Activated CD8-positive, alpha-beta memory T cell treated with anti-CD3 and anti-CD28 coated beads for 24 hours (primary cell): ENCODE measurements at regions not wholly inside any gene's neighbourhood (a gene's known extent, or its start where the extent isn't known, plus 50 kb on each side); places are given as distances from the start of the nearest gene placed in this dataset.

ENCODE experiments used
- DNase-seq: peaks from one replicate; pipeline ENCODE4 v3.0.0-alpha.2; 2020

GRCh38 chr5:104739905-104740304 is 1177.3 kb upstream of the NUDT12 start:
- DNase-seq: no peak

DNA sequence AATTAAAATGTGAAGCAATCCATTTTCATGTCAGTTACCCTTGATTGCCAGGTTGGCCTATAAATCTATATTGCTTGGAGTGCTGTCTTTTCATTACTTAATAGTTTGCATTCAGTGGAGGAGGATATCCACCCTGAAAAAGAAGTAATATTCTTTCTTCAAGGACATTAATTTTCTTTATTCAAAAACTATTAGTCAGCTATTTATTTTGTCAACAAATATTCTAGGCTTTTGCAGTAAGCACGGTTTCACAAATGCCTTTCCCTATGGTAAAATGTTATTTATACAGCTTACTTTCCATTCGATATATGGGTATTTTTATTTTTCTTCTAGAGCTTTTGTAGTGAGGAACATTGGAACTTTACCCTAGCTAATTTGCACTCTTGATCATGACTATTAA is 1176.9 kb upstream of the NUDT12 start:
- DNase-seq: no peak

DNA sequence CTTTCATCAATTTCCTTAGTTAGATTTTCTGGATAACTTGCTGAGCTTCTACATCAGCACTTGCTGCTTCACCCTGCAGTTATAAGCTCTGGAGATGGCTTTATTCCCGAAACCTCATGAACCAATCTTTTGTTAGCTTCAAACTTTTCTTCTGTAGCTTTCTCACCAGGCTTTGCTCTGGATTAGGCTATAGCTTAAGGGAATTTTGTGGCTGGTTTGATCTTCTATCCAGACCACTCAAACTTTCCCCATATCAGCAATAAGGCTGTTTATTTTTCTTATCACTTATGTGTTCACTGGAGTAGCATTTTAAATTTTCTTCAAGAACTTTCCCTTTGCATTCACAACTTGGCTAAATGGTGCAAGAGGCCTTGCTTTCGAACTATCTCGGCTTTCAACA is 1173.5 kb upstream of the NUDT12 start:
- DNase-seq: no peak

- no peak for DNase-seq
Observed at GRCh38 chr5:104734046-104734445, 1171.5 kb upstream of the NUDT12 start.

- no peak for DNase-seq
Observed at GRCh38 chr5:104733063-104733669, 1170.6 kb upstream of the NUDT12 start.

DNA sequence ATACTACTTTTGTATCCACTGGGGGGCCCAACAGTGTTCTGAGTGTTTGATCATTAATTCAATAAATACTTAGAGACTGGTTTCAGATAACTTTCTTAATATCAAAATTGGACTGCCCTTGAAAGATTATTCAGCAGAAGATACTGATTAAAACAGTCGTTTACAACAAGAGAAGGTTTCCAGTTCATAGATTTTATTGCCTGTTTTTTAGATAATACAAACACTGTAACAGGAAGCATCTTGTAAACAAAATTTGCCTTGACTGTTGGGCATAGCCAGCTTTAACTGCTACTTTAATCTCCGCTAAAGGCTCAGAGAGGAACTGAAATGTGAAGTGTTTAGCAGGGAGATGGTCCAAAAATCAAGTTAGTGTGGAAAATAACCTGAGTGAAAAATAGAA is 1168.7 kb upstream of the NUDT12 start:
- DNase-seq: no peak

DNA sequence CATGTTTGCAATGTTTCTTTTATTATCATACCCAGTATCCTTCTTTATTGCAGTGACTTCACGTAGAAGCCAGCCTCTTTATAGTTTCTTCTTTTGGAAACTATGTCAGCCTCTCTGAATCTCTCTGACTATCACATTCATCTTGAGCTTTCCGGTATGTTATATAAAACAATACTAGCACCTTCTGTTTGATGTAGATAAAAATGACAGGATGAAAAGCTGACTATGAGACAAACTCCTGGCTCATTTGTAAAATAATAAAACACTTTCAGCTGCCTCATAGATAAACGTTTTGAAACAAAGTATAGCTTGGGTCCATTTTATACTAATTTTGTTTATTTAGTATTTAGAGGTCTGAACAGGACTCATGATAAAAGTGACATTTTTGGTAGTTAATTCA is 1145.4 kb upstream of the NUDT12 start:
- DNase-seq: no peak

- no peak for DNase-seq
Observed at GRCh38 chr5:104706600-104706999, 1144.0 kb upstream of the NUDT12 start.

DNA sequence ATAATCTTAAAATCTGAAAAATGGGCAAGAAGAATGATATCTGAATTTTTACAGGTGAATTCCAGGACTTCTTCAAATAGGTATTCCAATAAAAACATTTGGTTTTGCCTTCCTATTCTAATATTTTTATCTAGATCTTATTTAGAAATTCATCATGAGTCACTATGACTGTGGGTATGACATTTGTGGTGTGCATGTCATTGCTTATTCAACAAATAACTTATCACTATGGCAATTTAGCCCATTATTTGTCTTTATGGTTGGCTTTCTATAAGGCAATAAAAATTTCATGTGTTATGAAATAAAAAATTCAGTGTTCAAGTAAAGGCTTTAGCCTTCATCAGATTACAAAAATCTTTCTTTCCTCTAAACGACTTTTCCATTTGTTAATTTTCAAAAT is 1139.6 kb upstream of the NUDT12 start:
- DNase-seq: no peak

GRCh38 chr5:104699438-104699837 is 1136.8 kb upstream of the NUDT12 start:
- no peak for DNase-seq

- no peak for DNase-seq
Observed at GRCh38 chr5:104661256-104661655, 1098.7 kb upstream of the NUDT12 start.

- no peak for DNase-seq
Observed at GRCh38 chr5:104659497-104659896, 1096.9 kb upstream of the NUDT12 start.

DNA sequence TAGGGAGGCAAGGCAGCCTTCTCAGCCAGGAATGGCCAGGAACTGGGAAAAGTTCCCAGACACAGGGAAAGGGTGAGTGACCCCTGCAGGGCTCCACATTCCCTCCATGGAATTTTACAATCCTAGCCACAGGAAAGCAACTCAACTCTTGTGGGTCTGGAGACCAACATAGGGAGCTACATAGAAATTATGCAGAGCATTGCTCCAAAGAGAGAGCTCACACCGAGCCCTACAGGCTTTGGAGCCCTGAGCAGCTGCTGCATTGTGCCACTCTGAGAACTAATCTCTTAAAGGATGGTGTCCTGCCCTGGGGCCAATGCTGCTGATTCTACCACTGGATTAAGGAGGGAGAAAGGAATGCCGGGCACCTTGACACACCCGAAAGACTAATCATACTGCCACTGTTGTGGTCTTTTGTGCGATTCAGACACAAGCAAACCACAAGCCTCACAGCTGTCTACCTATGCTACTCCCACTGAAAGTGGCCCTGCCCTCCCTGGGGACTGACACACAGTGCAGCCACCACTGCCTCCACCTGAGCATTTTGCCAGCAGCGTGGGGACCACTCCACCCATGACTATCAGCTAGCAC is 1089.8 kb upstream of the NUDT12 start:
- DNase-seq: no peak

- DNase-seq: no peak
Observed at GRCh38 chr5:104650313-104651055, 1087.9 kb upstream of the NUDT12 start.

GRCh38 chr5:104646416-104646815 is 1083.8 kb upstream of the NUDT12 start:
- DNase-seq: no peak

- DNase-seq: no peak
Observed at GRCh38 chr5:104643320-104643719, 1080.7 kb upstream of the NUDT12 start.

- DNase-seq: no peak
Observed at GRCh38 chr5:104635227-104635626, 1072.6 kb upstream of the NUDT12 start.

DNA sequence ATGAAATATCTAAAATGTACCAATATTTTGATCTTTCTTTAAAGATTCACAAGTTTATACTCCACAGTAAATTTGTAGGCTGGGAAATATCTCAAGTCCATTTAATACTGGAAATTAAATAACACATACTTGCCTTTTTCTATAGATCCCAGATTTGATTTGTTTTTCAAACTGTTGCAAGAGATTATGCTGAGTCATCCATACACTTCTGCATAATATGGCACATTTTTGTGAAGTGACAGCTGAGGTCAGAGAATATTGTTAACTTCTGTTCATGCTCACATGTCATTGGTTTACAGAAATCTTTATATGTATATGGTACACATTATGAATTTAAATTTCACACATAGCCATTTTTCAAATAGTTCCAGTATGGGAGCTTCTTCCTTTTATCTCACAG is 1066.3 kb upstream of the NUDT12 start:
- DNase-seq: no peak

DNA sequence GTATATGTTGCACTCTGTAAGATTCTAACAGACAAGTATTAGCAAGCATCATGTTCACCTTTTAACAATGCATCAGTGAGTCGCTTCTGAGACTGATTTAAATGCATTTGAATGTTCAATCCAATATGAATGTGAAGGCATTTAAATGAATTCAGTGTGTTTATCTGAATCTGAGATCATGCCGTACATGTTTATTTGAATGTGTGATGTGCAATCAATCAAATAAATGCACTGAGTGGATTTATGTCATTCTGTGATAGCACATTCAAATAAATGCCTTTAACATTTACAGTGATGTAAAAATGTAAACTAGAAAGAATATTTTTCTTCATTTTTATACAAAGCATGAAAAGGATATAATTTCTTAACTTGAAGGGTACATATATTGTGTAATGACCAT is 1063.5 kb upstream of the NUDT12 start:
- no peak for DNase-seq

- no peak for DNase-seq
Observed at GRCh38 chr5:104612005-104612404, 1049.4 kb upstream of the NUDT12 start.

GRCh38 chr5:104611135-104611767 is 1048.7 kb upstream of the NUDT12 start:
- no peak for DNase-seq

- DNase-seq: no peak
Observed at GRCh38 chr5:104606258-104606829, 1043.8 kb upstream of the NUDT12 start.

GRCh38 chr5:104599726-104600125 is 1037.1 kb upstream of the NUDT12 start:
- DNase-seq: no peak

GRCh38 chr5:104598285-104598684 is 1035.7 kb upstream of the NUDT12 start:
- no peak for DNase-seq
